ENCODE measurements at regions not wholly inside any gene's neighbourhood (a gene's known extent, or its start where the extent isn't known, plus 50 kb on each side); places are given as distances from the start of the nearest gene placed in this dataset.

DNA sequence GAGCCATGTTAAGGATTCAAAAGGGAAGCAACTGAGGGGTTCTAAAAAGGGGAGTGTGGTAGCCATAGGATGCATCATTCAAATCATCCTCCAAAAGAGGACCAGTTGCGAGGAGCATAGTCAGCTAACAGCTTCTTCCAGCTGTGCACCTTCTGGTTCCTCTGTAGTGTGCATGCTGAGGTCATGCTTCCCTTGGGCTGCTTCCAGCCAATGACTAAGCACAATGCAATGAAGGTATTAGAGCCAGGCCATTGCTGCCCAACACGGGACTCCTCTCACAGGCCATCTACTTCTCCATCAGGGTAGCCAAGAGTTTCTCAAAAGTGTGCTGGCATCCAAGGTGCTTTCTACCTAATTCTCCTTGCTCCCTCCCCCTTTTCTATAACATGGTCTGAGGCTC, 69.2 kb upstream of the ARID2 start:
- H3K9me3 ChIP-seq (ENCODE audit: low read length): no peaks in the 10 kb centered on the region
- no peak overlapping the region for H3K9ac ChIP-seq (ENCODE audit: insufficient read depth, low read depth, low read length)
- no peak for TF ChIP-seq ZNF33A (CRISPR knock-in tag; IDR thresholded peaks at IDR 0.05; ENCODE audit: borderline replicate concordance)
- TF ChIP-seq JUN (CRISPR knock-in tag; IDR thresholded peaks at IDR 0.05): no peak
- TF ChIP-seq ZNF605 (CRISPR knock-in tag; IDR thresholded peaks at IDR 0.05): no peak
- no peak for TF ChIP-seq MYNN (CRISPR knock-in tag; IDR thresholded peaks at IDR 0.05; ENCODE audit: low read depth)
- no peak for TF ChIP-seq MIER2 (CRISPR knock-in tag; IDR thresholded peaks at IDR 0.05)
- no peak for TF ChIP-seq DNMT1 (CRISPR knock-in tag; IDR thresholded peaks at IDR 0.05)
- no peak for TF ChIP-seq ZBTB2 (CRISPR knock-in tag; IDR thresholded peaks at IDR 0.05; ENCODE audit: low read depth)
- TF ChIP-seq ZNF644 (CRISPR knock-in tag; IDR thresholded peaks at IDR 0.05; ENCODE audit: low read depth): no peak
- TF ChIP-seq TEF (CRISPR knock-in tag; IDR thresholded peaks at IDR 0.05): no peak
- TF ChIP-seq ZNF34 (CRISPR knock-in tag; IDR thresholded peaks at IDR 0.05; ENCODE audit: borderline replicate concordance): no peak
- TF ChIP-seq MTA3 (CRISPR knock-in tag; IDR thresholded peaks at IDR 0.05): no peak
- no peak for TF ChIP-seq PPARG (CRISPR knock-in tag; conservative IDR thresholded peaks at IDR 0.05)
- no peak for TF ChIP-seq ZNF234 (CRISPR knock-in tag; conservative IDR thresholded peaks at IDR 0.05)
- TF ChIP-seq, protein P1, sequence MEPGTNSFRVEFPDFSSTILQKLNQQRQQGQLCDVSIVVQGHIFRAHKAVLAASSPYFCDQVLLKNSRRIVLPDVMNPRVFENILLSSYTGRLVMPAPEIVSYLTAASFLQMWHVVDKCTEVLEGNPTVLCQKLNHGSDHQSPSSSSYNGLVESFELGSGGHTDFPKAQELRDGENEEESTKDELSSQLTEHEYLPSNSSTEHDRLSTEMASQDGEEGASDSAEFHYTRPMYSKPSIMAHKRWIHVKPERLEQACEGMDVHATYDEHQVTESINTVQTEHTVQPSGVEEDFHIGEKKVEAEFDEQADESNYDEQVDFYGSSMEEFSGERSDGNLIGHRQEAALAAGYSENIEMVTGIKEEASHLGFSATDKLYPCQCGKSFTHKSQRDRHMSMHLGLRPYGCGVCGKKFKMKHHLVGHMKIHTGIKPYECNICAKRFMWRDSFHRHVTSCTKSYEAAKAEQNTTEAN (CRISPR knock-in tag; conservative IDR thresholded peaks at IDR 0.05): no peak
- no peak for TF ChIP-seq ZNF792 (CRISPR knock-in tag; IDR thresholded peaks at IDR 0.05)
- no peak for TF ChIP-seq CREM (IDR thresholded peaks at IDR 0.05)
- TF ChIP-seq CREM (CRISPR knock-in tag; IDR thresholded peaks at IDR 0.05): no peak
- TF ChIP-seq PHF5A (CRISPR knock-in tag; IDR thresholded peaks at IDR 0.05; ENCODE audit: low read depth, unreplicated experiment): no peak
- TF ChIP-seq RCOR2 (CRISPR knock-in tag; IDR thresholded peaks at IDR 0.05): no peak
- no peak for TF ChIP-seq HNF1A (IDR thresholded peaks at IDR 0.05; ENCODE audit: low read depth)
- no peak for TF ChIP-seq HNF1A (CRISPR knock-in tag; IDR thresholded peaks at IDR 0.05; ENCODE audit: borderline replicate concordance)
- ChIA-PET POLR2A (no interaction called here), CTCF (ENCODE audit: low intra/inter-chr PET ratio, low total read pairs) (no interaction called here)
- WGBS (ENCODE audit: low lambda C conversion rate): 0% methylated on average over 2 of the region's 2 CpGs
- H3K27me3 ChIP-seq (ENCODE audit: control insufficient read depth in 1 of 2, insufficient read depth in 2 of 2, low read length in 2 of 2): no peaks in the 10 kb centered on the region; a peak in 1 of 5 replicates
- no peak; the same call in 2 of the 3 replicates for ATAC-seq
- no peak overlapping the region for H3K4me3 ChIP-seq (replicated peaks in 1 of 3; ENCODE audit: insufficient read depth in 1 of 3, low read depth in 2 of 3, low read length in 3 of 3)
- H2AFZ ChIP-seq (ENCODE audit: low read length): no peak overlapping the region
- no peak overlapping the region for H3K27ac ChIP-seq (ENCODE audit: extremely low read length, insufficient read depth, low read length)
- no peak overlapping the region for H3K4me2 ChIP-seq (ENCODE audit: low read depth, low read length)
- no peaks in the 10 kb centered on the region for H3K36me3 ChIP-seq (replicated peaks in 1 of 2; ENCODE audit: control insufficient read depth in 1 of 2, insufficient read depth in 2 of 2, low read length in 2 of 2)
- FAIRE-seq: no peak
- no peaks in the 10 kb centered on the region for H4K20me1 ChIP-seq (ENCODE audit: insufficient read depth, low read length)
- no peaks in the 10 kb centered on the region for H3K4me1 ChIP-seq (ENCODE audit: insufficient read depth, low read length)
- DNase-seq (ENCODE audit: low spot score): no peak
- no peaks in the 10 kb centered on the region for H3K79me2 ChIP-seq (ENCODE audit: insufficient read depth, low read length)
- in situ Hi-C loops (cut with HindIII; ENCODE audit: extremely low pct_ligation_motif_present, low pct_unique_long_range_greater_than_20kb) (no loop called here), intact Hi-C loops (cut with micrococcal nuclease; ENCODE audit: unreplicated experiment) (no loop called here)
- BruUV-seq (replicated peaks): no TSS peak
